ENCODE measurements at regions not wholly inside any gene's neighbourhood (a gene's known extent, or its start where the extent isn't known, plus 50 kb on each side); places are given as distances from the start of the nearest gene placed in this dataset.

DNA sequence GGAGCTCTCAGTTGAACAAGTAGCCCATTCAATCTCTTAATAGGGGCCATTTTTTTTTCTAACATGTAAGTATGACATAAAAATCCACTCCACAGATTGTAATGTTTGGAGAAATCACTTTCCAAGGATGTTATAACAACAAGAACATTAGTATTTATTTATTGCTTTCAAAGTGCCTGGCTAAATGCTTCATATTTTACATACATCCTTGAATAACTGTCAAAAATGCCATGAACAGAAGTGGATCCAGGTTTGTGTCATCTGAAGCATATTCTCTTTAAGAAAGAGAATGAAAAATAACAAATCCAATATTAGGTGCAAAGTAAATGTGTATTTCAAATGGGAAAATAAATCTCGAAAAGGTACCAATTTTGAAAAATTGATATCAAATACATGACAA lies 344.0 kb upstream of the FAT3 start:
- TF ChIP-seq POLR2AphosphoS5 (IDR thresholded peaks at IDR 0.05; ENCODE audit: low read depth), result no peak
- no peak for TF ChIP-seq GABPA (IDR thresholded peaks at IDR 0.05; ENCODE audit: low read depth)
- TF ChIP-seq, protein P1, sequence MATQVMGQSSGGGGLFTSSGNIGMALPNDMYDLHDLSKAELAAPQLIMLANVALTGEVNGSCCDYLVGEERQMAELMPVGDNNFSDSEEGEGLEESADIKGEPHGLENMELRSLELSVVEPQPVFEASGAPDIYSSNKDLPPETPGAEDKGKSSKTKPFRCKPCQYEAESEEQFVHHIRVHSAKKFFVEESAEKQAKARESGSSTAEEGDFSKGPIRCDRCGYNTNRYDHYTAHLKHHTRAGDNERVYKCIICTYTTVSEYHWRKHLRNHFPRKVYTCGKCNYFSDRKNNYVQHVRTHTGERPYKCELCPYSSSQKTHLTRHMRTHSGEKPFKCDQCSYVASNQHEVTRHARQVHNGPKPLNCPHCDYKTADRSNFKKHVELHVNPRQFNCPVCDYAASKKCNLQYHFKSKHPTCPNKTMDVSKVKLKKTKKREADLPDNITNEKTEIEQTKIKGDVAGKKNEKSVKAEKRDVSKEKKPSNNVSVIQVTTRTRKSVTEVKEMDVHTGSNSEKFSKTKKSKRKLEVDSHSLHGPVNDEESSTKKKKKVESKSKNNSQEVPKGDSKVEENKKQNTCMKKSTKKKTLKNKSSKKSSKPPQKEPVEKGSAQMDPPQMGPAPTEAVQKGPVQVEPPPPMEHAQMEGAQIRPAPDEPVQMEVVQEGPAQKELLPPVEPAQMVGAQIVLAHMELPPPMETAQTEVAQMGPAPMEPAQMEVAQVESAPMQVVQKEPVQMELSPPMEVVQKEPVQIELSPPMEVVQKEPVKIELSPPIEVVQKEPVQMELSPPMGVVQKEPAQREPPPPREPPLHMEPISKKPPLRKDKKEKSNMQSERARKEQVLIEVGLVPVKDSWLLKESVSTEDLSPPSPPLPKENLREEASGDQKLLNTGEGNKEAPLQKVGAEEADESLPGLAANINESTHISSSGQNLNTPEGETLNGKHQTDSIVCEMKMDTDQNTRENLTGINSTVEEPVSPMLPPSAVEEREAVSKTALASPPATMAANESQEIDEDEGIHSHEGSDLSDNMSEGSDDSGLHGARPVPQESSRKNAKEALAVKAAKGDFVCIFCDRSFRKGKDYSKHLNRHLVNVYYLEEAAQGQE (IDR thresholded peaks at IDR 0.05; ENCODE audit: insufficient replicate concordance, low read depth), result no peak
- TF ChIP-seq, protein P2, sequence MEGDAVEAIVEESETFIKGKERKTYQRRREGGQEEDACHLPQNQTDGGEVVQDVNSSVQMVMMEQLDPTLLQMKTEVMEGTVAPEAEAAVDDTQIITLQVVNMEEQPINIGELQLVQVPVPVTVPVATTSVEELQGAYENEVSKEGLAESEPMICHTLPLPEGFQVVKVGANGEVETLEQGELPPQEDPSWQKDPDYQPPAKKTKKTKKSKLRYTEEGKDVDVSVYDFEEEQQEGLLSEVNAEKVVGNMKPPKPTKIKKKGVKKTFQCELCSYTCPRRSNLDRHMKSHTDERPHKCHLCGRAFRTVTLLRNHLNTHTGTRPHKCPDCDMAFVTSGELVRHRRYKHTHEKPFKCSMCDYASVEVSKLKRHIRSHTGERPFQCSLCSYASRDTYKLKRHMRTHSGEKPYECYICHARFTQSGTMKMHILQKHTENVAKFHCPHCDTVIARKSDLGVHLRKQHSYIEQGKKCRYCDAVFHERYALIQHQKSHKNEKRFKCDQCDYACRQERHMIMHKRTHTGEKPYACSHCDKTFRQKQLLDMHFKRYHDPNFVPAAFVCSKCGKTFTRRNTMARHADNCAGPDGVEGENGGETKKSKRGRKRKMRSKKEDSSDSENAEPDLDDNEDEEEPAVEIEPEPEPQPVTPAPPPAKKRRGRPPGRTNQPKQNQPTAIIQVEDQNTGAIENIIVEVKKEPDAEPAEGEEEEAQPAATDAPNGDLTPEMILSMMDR (IDR thresholded peaks at IDR 0.05; ENCODE audit: insufficient read depth, low read length), result no peak
- no peak for TF ChIP-seq SPI1 (IDR thresholded peaks at IDR 0.05; ENCODE audit: borderline replicate concordance, low read depth)
- Histone ChIP-seq H3K27ac (replicated peaks) (no peak overlapping the region), H3K4me3 (replicated peaks; ENCODE audit: insufficient read depth, low read length) (no peak overlapping the region), H3K27me3 (ENCODE audit: insufficient read depth, poor library complexity, severe bottlenecking) (no peaks in the 10 kb centered on the region)
- DNase-seq (ENCODE audit: low read depth in 1 of 2, low spot score in 1 of 2), result no peak

DNA sequence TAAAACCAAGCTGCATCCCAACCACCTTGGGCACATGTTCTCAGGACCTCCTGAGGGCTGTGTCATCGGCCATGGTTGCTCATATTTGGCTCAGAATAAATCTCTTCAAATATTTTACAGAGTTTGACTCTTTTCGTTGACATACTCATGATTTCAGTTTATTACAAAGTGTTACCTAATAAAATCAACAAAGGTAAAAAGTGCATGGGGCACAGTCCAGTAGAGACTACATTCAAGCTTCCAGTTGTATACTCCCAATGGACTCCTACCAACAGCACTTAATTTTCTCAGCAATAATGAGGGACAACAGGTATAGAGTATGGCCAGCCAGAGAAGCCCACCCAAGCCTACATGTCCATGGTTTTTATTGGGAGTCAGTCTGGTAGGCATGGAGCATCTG lies 347.9 kb upstream of the FAT3 start:
- DNase-seq (ENCODE audit: low read depth in 1 of 2, low spot score in 1 of 2), result no peak
- H3K27me3 ChIP-seq (ENCODE audit: insufficient read depth, poor library complexity, severe bottlenecking), result no peaks in the 10 kb centered on the region
- H3K27ac ChIP-seq (replicated peaks), result no peak overlapping the region
- no peak for TF ChIP-seq GABPA (IDR thresholded peaks at IDR 0.05; ENCODE audit: low read depth)
- H3K4me3 ChIP-seq (replicated peaks; ENCODE audit: insufficient read depth, low read length), result no peak overlapping the region

DNA sequence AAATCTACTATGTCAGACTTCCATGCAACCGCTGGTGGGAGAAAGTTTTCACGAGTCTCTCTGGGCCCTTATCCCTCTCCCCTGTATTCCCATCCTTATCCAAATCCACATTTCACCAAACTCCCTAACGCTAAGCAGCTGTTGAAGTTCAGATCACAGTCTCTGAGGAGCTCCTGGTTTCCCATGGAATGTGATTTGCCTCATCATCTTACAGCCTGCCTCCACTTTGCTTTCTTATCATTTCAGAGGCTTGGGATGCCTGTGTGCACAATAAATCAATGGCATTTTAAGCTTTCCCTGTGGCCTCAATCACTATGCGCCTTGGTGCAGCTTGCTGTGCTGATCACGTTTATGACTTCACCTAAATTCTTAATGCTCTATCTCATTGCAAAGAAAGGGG lies 352.4 kb upstream of the FAT3 start:
- Histone ChIP-seq H3K27ac (replicated peaks) (no peak overlapping the region), H3K27me3 (ENCODE audit: insufficient read depth, poor library complexity, severe bottlenecking) (no peaks in the 10 kb centered on the region), H3K4me3 (replicated peaks; ENCODE audit: insufficient read depth, low read length) (no peak overlapping the region)
- TF ChIP-seq, protein P1 (IDR thresholded peaks at IDR 0.05; ENCODE audit: insufficient replicate concordance, low read depth), result no peak
- TF ChIP-seq, protein P2 (IDR thresholded peaks at IDR 0.05; ENCODE audit: insufficient read depth, low read length), result no peak
- no peak for TF ChIP-seq POLR2AphosphoS5 (IDR thresholded peaks at IDR 0.05; ENCODE audit: low read depth)
- TF ChIP-seq GABPA (IDR thresholded peaks at IDR 0.05; ENCODE audit: low read depth), result no peak
- no peak for TF ChIP-seq SPI1 (IDR thresholded peaks at IDR 0.05; ENCODE audit: borderline replicate concordance, low read depth)
- DNase-seq (ENCODE audit: low read depth in 1 of 2, low spot score in 1 of 2), result no peak

DNA sequence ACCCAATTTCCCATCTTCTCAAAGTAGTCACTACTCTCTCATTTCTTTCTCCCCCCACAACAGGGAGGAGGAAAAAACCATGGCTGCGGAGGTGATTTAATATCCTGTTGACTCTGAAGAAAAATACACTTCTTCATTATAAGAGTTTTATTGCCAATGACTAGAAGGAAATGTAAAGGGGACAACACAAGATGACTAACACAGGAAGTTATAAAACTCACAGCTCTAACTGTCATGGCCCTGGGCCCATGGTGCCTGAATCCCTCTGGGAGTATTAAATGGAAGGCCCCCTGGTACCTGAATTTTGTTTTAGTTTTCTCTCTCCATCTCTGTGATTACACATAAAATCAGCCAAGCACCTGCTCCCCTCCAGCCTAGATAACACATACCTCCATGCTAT lies 352.8 kb upstream of the FAT3 start:
- TF ChIP-seq GABPA (IDR thresholded peaks at IDR 0.05; ENCODE audit: low read depth), result no peak
- TF ChIP-seq, protein P1 (IDR thresholded peaks at IDR 0.05; ENCODE audit: insufficient replicate concordance, low read depth), result no peak
- no peak for TF ChIP-seq SPI1 (IDR thresholded peaks at IDR 0.05; ENCODE audit: borderline replicate concordance, low read depth)
- TF ChIP-seq POLR2AphosphoS5 (IDR thresholded peaks at IDR 0.05; ENCODE audit: low read depth), result no peak
- TF ChIP-seq, protein P2 (IDR thresholded peaks at IDR 0.05; ENCODE audit: insufficient read depth, low read length), result no peak
- Histone ChIP-seq H3K27ac (replicated peaks) (no peak overlapping the region), H3K27me3 (ENCODE audit: insufficient read depth, poor library complexity, severe bottlenecking) (no peaks in the 10 kb centered on the region), H3K4me3 (replicated peaks; ENCODE audit: insufficient read depth, low read length) (no peak overlapping the region)
- no peak for DNase-seq (ENCODE audit: low read depth in 1 of 2, low spot score in 1 of 2)
